NB4 (cell line): ENCODE measurements at regions not wholly inside any gene's neighbourhood (a gene's known extent, or its start where the extent isn't known, plus 50 kb on each side); places are given as distances from the start of the nearest gene placed in this dataset.

Source experiments
- CTCF ChIP-seq: IDR thresholded peaks from one replicate; pipeline ENCODE4 v1.5.1; 2012; ENCODE audit warnings: low read depth, low read length
- MAX ChIP-seq: IDR thresholded peaks from 2 replicates; pipeline ENCODE4 v1.6.1; 2011; ENCODE audit warnings: low read depth, low read length
- MYC ChIP-seq: IDR thresholded peaks from 2 replicates; pipeline ENCODE4 v1.6.1; 2011; ENCODE audit warnings: low read depth, low read length
- POLR2A ChIP-seq: IDR thresholded peaks from 2 replicates; pipeline ENCODE4 v1.6.1; 2011; ENCODE audit warnings: mild to moderate bottlenecking; ENCODE audit not compliant: insufficient read length; ENCODE audit errors: extremely low read depth

GRCh38 chr6:164258421-164258820 lies 843.9 kb downstream of the QKI start:
- TF ChIP-seq CTCF (no peak), POLR2A (no peak), MAX (no peak), MYC (no peak)
